Hematopoietic multipotent progenitor cell treated with erythropoietin and hydrocortisone succinate and interleukin-3 and kit ligand, for 17 days (in vitro differentiated cells): ENCODE measurements at regions not wholly inside any gene's neighbourhood (a gene's known extent, or its start where the extent isn't known, plus 50 kb on each side); places are given as distances from the start of the nearest gene placed in this dataset.

Experiments used
- DNase-seq: peaks from one replicate; pipeline ENCODE4 v3.0.0-alpha.2; 2015; ENCODE audit warnings: low spot score

GRCh38 chr16:65543781-65544740 is 422.2 kb upstream of the CDH11 start:
- no peak for DNase-seq

GRCh38 chr16:65541646-65542045 is 419.8 kb upstream of the CDH11 start:
- DNase-seq = no peak

- DNase-seq = no peak
Observed at GRCh38 chr16:65540901-65541300, 419.0 kb upstream of the CDH11 start.

- DNase-seq = no peak
Observed at GRCh38 chr16:65538976-65539375, 417.1 kb upstream of the CDH11 start.

GRCh38 chr16:65537336-65537735 is 415.5 kb upstream of the CDH11 start:
- no peak for DNase-seq

GRCh38 chr16:65534121-65534528 is 412.3 kb upstream of the CDH11 start:
- no peak for DNase-seq

DNA sequence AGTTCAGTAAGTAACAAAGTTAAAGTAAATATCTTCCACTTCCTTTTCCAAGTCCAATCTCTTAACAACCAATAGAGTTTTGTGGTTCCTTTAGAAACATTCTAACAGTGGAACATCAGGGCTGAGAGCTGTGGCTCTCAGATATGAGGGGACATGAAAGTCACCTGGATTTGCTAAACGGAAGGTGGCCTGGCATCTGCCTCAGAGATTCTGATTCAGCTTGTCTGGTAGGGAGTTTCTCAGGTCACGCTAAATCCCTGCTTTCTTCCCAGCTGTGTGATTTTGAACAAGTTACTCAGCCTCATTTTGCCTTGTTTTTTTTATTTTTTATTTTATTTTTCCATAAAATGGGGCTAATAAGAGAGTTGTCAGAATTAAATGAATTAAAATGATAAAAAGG is 411.0 kb upstream of the CDH11 start:
- DNase-seq = no peak

- DNase-seq = no peak
Observed at GRCh38 chr16:65532258-65532657, 410.4 kb upstream of the CDH11 start.

- no peak for DNase-seq
Observed at GRCh38 chr16:65531475-65531874, 409.6 kb upstream of the CDH11 start.

- DNase-seq = no peak
Observed at GRCh38 chr16:65525707-65526106, 403.8 kb upstream of the CDH11 start.

- DNase-seq = no peak
Observed at GRCh38 chr16:65524997-65525396, 403.1 kb upstream of the CDH11 start.

DNA sequence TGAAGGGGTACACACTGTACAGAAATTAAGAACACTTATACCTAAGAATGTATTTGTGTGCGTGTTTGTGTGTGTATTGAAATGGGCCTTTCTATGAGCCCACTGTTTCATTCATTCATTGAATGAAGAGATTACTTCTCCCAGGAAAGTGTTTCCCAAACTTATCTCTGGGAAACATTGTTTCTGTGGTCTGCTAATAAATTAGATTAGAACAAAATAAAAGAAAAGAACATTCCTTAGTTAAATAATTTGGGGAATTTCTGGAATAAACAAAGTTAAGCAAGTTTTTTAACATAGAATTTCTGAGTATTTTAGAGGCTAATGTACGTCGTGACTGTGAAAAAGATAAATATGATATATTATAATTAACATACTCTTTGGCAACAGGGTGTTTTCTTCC is 402.4 kb upstream of the CDH11 start:
- no peak for DNase-seq

- no peak for DNase-seq
Observed at GRCh38 chr16:65523283-65523944, 401.6 kb upstream of the CDH11 start.

DNA sequence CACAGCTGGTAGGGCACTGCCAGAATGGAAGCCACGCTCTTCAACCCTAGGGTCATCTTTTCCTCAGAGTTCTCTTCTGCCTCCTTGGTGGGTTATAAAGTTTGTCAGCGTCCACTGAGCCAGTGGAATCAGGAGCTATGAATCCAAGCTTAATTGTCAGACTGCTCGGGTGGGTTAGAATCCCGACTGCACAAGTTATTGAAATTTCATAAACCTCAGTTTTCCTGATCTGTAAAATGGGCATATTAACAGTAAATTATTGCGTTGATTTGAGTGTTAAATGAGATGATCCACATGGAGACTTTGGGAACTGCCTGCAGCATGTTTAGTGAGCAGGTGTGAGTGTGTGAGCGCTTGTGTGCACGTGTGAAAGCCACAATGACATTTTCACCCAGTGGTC is 400.5 kb upstream of the CDH11 start:
- DNase-seq = no peak

DNA sequence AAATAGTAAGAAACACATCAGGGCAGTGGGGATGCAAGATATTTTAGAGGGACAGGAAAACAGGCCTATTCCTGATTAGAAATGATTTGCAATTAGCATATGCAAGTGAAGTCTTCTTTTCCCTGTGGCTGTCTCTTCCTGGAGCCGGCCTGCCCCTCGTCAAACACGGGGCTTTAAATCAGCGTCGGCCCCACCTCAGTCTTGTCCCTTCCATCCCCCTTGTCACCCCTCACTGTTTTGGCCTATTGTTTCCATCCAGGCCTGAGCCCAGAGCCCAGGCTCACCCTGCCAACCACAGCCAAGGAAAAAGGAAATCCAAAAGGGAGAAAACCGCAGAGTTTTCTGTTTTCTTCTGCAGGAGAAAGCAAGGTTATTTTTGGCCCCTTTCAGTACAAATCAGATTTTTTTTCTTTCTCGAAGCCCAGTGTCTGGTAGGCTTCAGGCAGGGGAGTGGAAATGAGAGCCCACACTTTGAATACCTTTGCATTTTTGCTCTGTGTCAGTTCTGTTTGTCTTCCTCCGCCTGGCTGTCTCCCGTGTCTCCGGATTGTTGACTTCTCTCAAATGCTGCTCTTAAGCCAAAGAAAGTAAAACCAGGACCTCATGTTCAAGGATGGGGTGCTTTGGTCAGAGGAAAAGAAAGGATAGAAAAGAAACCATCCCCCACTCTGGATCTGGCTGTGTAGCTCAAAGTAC is 399.9 kb upstream of the CDH11 start:
- DNase-seq = no peak

- DNase-seq = no peak
Observed at GRCh38 chr16:65519402-65519801, 397.5 kb upstream of the CDH11 start.

DNA sequence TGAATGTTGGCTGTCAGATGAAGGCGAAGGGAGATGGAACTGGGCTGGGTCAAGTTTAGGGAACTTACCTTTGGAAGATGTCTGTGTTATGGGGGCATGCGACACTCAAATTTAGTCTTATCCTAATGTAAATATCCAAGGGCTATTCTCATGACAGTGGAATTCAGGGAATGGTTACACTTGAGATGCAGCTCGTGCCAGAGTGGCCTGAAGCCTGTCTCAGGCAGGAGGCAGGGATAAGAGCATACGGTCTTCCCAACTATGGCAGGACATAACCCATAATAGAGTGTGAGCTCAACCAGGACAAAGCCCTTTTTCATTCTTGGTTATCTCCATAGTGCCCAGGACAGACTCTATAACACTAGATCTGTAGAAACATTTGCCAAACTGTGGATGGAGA is 393.3 kb upstream of the CDH11 start:
- no peak for DNase-seq

DNA sequence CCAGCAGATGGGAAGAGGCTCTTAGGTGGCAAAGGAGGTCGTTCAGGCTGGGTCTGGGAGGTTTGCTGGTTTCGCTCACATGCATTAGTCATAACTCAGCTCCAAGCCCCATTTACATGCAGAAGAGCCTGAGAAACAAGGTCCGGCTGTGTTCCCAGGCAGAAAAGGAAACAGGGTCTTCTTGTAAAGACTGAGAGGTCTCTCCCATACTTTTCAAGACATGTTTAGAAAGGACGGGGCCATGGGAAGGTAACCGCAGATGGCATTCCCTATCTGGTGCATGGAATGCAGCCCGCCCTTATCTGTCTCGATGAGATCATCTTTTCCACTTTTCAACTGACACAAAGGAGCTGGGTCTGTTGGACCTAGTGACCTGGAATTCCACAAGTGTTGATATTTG is 389.0 kb upstream of the CDH11 start:
- no peak for DNase-seq

DNA sequence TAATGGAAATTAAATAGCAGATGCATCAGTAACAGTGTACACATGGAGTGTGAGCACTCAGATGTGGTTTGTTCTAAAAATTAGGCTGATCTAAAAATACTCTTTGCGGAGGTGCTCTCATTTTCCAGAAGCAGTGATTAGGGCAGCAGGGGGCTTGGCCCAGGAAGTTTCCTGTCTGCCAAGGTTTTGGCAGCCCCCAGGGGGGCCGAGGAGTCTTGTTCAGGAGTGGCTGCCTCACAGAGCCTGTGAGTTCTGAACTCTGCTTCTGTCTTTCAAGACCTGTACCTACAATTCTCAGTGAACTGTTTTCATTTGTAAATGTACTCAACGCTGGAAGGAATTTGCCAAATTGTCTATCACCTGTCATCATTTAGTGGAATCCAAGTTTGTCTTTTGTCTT is 388.4 kb upstream of the CDH11 start:
- no peak for DNase-seq

DNA sequence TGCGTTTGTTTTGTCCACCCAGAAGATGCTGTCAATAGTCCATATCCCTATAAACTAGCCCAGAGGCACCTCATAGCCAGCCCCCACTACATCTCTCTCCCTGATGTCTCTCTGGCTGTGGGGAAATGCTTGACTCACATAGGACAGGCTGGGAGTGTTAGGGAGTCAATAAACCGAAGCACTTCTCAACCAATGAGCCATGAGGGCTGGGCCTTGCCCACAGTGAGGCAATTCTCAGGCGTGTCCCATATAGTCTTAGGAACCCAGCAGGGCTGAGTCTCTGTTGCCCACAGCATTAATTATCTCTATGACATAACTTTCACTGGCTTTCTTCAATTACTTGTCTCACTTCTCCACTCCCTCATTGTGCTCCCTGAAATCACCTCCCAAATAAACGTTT is 387.3 kb upstream of the CDH11 start:
- DNase-seq = no peak

GRCh38 chr16:65500919-65501318 is 379.1 kb upstream of the CDH11 start:
- DNase-seq = no peak

DNA sequence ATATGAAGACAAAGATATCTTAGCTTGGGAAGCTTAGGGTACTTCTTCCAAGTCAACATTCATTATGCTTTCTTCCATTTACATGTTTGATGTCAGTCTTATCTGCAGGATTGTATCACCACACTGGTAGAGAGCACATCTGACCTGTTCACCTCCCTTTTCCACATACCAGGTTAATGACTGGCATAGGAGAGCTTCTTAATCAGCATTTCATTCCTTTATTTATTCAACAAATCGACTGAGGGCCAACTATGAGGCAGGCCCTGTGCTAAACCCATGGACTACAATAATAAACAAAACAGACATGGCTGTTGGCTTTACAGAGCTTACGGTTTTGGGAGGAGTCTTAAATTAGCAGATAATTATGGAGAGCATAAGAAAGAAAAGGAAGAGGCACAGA is 378.1 kb upstream of the CDH11 start:
- DNase-seq = no peak

- no peak for DNase-seq
Observed at GRCh38 chr16:65499566-65499965, 377.7 kb upstream of the CDH11 start.
